ENCODE measurements at regions not wholly inside any gene's neighbourhood (a gene's known extent, or its start where the extent isn't known, plus 50 kb on each side); places are given as distances from the start of the nearest gene placed in this dataset.

- TF ChIP-seq CTCF (tag by site-specific recombination; IDR thresholded peaks at IDR 0.05), result no peak
- no peak for TF ChIP-seq ZNF140 (tag by site-specific recombination; IDR thresholded peaks at IDR 0.05)
- no peak for TF ChIP-seq ZBTB26 (tag by site-specific recombination; optimal IDR thresholded peaks at IDR 0.05)
- no peak for TF ChIP-seq ZNF138 (tag by site-specific recombination; IDR thresholded peaks at IDR 0.05; ENCODE audit: borderline replicate concordance)
- no peak for TF ChIP-seq ZNF488 (tag by site-specific recombination; IDR thresholded peaks at IDR 0.05)
- no peak for TF ChIP-seq ZNF202 (tag by site-specific recombination; IDR thresholded peaks at IDR 0.05; ENCODE audit: borderline replicate concordance)
- TF ChIP-seq ZNF416 (tag by site-specific recombination; IDR thresholded peaks at IDR 0.05), result no peak
- TF ChIP-seq ZNF274 (IDR thresholded peaks at IDR 0.05; ENCODE audit: low read length), result no peak
- TF ChIP-seq ZNF274 (tag by site-specific recombination; IDR thresholded peaks at IDR 0.05; ENCODE audit: borderline replicate concordance), result no peak
- no peak for TF ChIP-seq ZNF777 (tag by site-specific recombination; IDR thresholded peaks at IDR 0.05; ENCODE audit: borderline replicate concordance)
- TF ChIP-seq ZNF514 (tag by site-specific recombination; IDR thresholded peaks at IDR 0.05), result no peak
- TF ChIP-seq ZNF10 (tag by site-specific recombination; IDR thresholded peaks at IDR 0.05), result no peak
- TF ChIP-seq ZNF132 (tag by site-specific recombination; IDR thresholded peaks at IDR 0.05; ENCODE audit: borderline replicate concordance), result no peak
- no peak for TF ChIP-seq PRDM10 (tag by site-specific recombination; IDR thresholded peaks at IDR 0.05)
These were observed 567.5 kb upstream of the RIOK2 start for GRCh38 chr5:97750576-97750975.
